HPDE6-E6E7 (cell line): ENCODE measurements at regions not wholly inside any gene's neighbourhood (a gene's known extent, or its start where the extent isn't known, plus 50 kb on each side); places are given as distances from the start of the nearest gene placed in this dataset.
"Not testable (repeated sequence)": the region's sequence is repeated elsewhere in the genome, so short reads cannot be mapped to it uniquely, and the experiment has no call there.

ENCODE experiments used
- DNase-seq: peaks from one replicate; pipeline ENCODE4 v3.0.0; 2011; ENCODE audit warnings: missing footprints; ENCODE audit errors: extremely low spot score

- DNase-seq: not testable (repeated sequence)
These were observed 101.8 kb upstream of the PCBD1 start for GRCh38 chr10:70990156-70990555.

- no peak for DNase-seq
These were observed 102.3 kb upstream of the PCBD1 start for GRCh38 chr10:70990681-70991080.

- no peak for DNase-seq
These were observed 103.1 kb upstream of the PCBD1 start for GRCh38 chr10:70991140-70992124.

GRCh38 chr10:70992436-70992835, 104.1 kb upstream of the PCBD1 start:
- no peak for DNase-seq

GRCh38 chr10:70993051-70993450, 104.7 kb upstream of the PCBD1 start:
- DNase-seq: no peak

GRCh38 chr10:70996549-70996948, 108.2 kb upstream of the PCBD1 start:
- DNase-seq: no peak

- DNase-seq: no peak
These were observed 108.9 kb upstream of the PCBD1 start for GRCh38 chr10:70997236-70997635.

- no peak for DNase-seq
These were observed 109.7 kb upstream of the PCBD1 start for GRCh38 chr10:70998086-70998485.

GRCh38 chr10:71001470-71001869, 113.1 kb upstream of the PCBD1 start:
- no peak for DNase-seq

GRCh38 chr10:71004176-71005075, 116.1 kb upstream of the PCBD1 start:
- no peak for DNase-seq

GRCh38 chr10:71005337-71006305, 117.3 kb upstream of the PCBD1 start:
- DNase-seq: no peak

GRCh38 chr10:71006506-71006905, 118.1 kb upstream of the PCBD1 start:
- no peak for DNase-seq

GRCh38 chr10:71007516-71007915, 119.2 kb upstream of the PCBD1 start:
- DNase-seq: no peak

GRCh38 chr10:71008150-71008549, 119.8 kb upstream of the PCBD1 start:
- DNase-seq: no peak

GRCh38 chr10:71009126-71009525, 120.8 kb upstream of the PCBD1 start:
- DNase-seq: no peak

GRCh38 chr10:71010730-71011129, 122.4 kb upstream of the PCBD1 start:
- DNase-seq: no peak

GRCh38 chr10:71011141-71011540, 122.8 kb upstream of the PCBD1 start:
- no peak for DNase-seq

GRCh38 chr10:71014021-71014805, 125.8 kb upstream of the PCBD1 start:
- DNase-seq: no peak

GRCh38 chr10:71015674-71016073, 127.3 kb upstream of the PCBD1 start:
- DNase-seq: no peak

- not testable (repeated sequence) for DNase-seq
These were observed 131.7 kb upstream of the PCBD1 start for GRCh38 chr10:71020061-71020460.
